MM.1S (cell line): ENCODE measurements at regions not wholly inside any gene's neighbourhood (a gene's known extent, or its start where the extent isn't known, plus 50 kb on each side); places are given as distances from the start of the nearest gene placed in this dataset.

Experiments
- DNase-seq: peaks from one replicate; pipeline ENCODE4 v3.0.0-alpha.2; 2015
- H2AFZ ChIP-seq: fragments of 300-600 bp; sonication (generic); 2 replicates; pipeline ENCODE4 v1.6.0; 2016; ENCODE audit warnings: antibody characterized with exemption, low read length
- H3F3A ChIP-seq: fragments of 300-600 bp; sonication (generic); 2 replicates; pipeline ENCODE4 v1.6.1; 2016; ENCODE audit warnings: mild to moderate bottlenecking, antibody characterized with exemption, low read length, moderate library complexity, mixed read lengths; ENCODE audit not compliant: insufficient read depth
- H3K27ac ChIP-seq: fragments of 300-600 bp; sonication (generic); 2 replicates; pipeline ENCODE4 v1.5.1; 2016; ENCODE audit warnings: mild to moderate bottlenecking, low read length
- H3K27me3 ChIP-seq: fragments of 300-600 bp; sonication (generic); replicated peaks from 2 replicates; pipeline ENCODE4 v1.6.0; 2016; ENCODE audit warnings: low read length; ENCODE audit not compliant: insufficient read depth
- H3K36me3 ChIP-seq: fragments of 300-600 bp; sonication (generic); replicated peaks from 2 replicates; pipeline ENCODE4 v1.6.1; 2016; ENCODE audit warnings: mild to moderate bottlenecking, low read length, mixed read lengths; ENCODE audit not compliant: insufficient read depth
- H3K4me1 ChIP-seq: fragments of 300-600 bp; sonication (generic); 2 replicates; pipeline ENCODE4 v1.6.1; 2016; ENCODE audit warnings: low read length, mixed read lengths
- H3K4me2 ChIP-seq: fragments of 300-600 bp; sonication (generic); 2 replicates; pipeline ENCODE4 v1.6.0; 2016; ENCODE audit warnings: low read depth, low read length
- H3K4me3 ChIP-seq: fragments of 300-600 bp; sonication (generic); 2 replicates; pipeline ENCODE4 v1.5.1; 2016; ENCODE audit warnings: low read length, mixed read lengths
- H3K79me2 ChIP-seq: fragments of 300-600 bp; sonication (generic); 2 replicates; pipeline ENCODE4 v1.6.1; 2016; ENCODE audit warnings: mixed run types, low read length, mixed read lengths
- H3K9ac ChIP-seq: fragments of 300-600 bp; sonication (generic); 2 replicates; pipeline ENCODE4 v1.6.1; 2016; ENCODE audit warnings: low read length, mixed read lengths
- H3K9me2 ChIP-seq: fragments of 300-600 bp; sonication (generic); replicated peaks from 2 replicates; pipeline ENCODE4 v1.6.1; 2016; ENCODE audit warnings: mild to moderate bottlenecking, low read length, mixed read lengths; ENCODE audit not compliant: insufficient read depth
- H3K9me3 ChIP-seq: fragments of 300-600 bp; sonication (generic); replicated peaks from 2 replicates; pipeline ENCODE4 v1.6.1; 2016; ENCODE audit warnings: mild to moderate bottlenecking, low read length, mixed read lengths; ENCODE audit not compliant: insufficient read depth
- H4K20me1 ChIP-seq: fragments of 300-600 bp; sonication (generic); 2 replicates; pipeline ENCODE4 v1.6.1; 2016; ENCODE audit warnings: mild to moderate bottlenecking, low read length, moderate library complexity, mixed read lengths; ENCODE audit not compliant: insufficient read depth
- EZH2 ChIP-seq: fragments of 300-600 bp; sonication (generic); optimal IDR thresholded peaks from 2 replicates; pipeline ENCODE3; 2017; ENCODE audit warnings: low read depth, mild to moderate bottlenecking, antibody characterized with exemption, low read length, mixed read lengths
- EZH2phosphoT487 ChIP-seq: fragments of 300-600 bp; sonication (generic); IDR thresholded peaks from 2 replicates; pipeline ENCODE4 v1.6.1; 2018; ENCODE audit warnings: antibody characterized with exemption, low read length
- TF ChIP-seq, protein P1 (sequence below): fragments of 300-600 bp; sonication (generic); IDR thresholded peaks from 2 replicates; pipeline ENCODE4 v1.5.1; 2016; ENCODE audit warnings: antibody characterized with exemption, low read length, mixed read lengths

DNA sequence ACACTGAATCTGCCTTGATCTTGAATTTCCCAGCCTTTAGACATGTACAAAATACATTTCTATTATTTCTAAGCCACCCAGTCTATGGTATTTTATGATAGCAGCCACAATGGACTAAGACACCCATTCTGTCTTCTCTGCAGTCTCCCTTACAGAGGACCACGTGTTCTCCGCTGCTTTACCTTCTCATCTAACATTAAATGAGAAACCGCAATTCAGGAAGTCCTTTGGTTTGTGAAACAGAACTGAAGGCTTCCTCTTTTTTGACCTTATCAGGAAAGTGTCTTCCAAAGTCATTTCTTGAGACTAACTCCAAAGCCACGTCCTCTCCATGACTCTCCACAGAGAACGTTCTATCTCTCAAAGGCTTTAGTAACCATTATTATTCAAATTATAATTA is 560.1 kb downstream of the OMA1 start:
- Histone ChIP-seq H4K20me1 (no peaks in the 10 kb centered on the region), H3K79me2 (no peaks in the 10 kb centered on the region), H3K9me2 (no peaks in the 10 kb centered on the region), H3F3A (peaks cover 11% of the 10 kb centered on the region), H3K9me3 (no peaks in the 10 kb centered on the region), H3K36me3 (no peaks in the 10 kb centered on the region), H3K27me3 (no peaks in the 10 kb centered on the region), H3K27ac (peak overlapping the region; percentile 56; the same call in 1 of the 2 replicates), H3K4me2 (peak overlapping the region; percentile 46), H3K4me3 (no peak overlapping the region), H2AFZ (no peak overlapping the region), H3K9ac (no peak overlapping the region), H3K4me1 (peaks cover 24% of the 10 kb centered on the region)
- DNase-seq, result peak; percentile 71
- TF ChIP-seq, protein P1, sequence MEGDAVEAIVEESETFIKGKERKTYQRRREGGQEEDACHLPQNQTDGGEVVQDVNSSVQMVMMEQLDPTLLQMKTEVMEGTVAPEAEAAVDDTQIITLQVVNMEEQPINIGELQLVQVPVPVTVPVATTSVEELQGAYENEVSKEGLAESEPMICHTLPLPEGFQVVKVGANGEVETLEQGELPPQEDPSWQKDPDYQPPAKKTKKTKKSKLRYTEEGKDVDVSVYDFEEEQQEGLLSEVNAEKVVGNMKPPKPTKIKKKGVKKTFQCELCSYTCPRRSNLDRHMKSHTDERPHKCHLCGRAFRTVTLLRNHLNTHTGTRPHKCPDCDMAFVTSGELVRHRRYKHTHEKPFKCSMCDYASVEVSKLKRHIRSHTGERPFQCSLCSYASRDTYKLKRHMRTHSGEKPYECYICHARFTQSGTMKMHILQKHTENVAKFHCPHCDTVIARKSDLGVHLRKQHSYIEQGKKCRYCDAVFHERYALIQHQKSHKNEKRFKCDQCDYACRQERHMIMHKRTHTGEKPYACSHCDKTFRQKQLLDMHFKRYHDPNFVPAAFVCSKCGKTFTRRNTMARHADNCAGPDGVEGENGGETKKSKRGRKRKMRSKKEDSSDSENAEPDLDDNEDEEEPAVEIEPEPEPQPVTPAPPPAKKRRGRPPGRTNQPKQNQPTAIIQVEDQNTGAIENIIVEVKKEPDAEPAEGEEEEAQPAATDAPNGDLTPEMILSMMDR, result no peak
- TF ChIP-seq EZH2phosphoT487 (no peak), EZH2 (no peak)

GRCh38 chr1:57984277-57984676 is 560.4 kb upstream of the DAB1 start:
- no peaks in the 10 kb centered on the region for H3K27me3 ChIP-seq
- DNase-seq, result no peak
- peaks cover 24% of the 10 kb centered on the region for H3K4me1 ChIP-seq
- H3F3A ChIP-seq, result peaks cover 11% of the 10 kb centered on the region
- no peak overlapping the region for H2AFZ ChIP-seq
- no peaks in the 10 kb centered on the region for H3K9me3 ChIP-seq
- H3K9me2 ChIP-seq, result no peaks in the 10 kb centered on the region
- H3K9ac ChIP-seq, result no peak overlapping the region
- H3K4me2 ChIP-seq, result no peak overlapping the region
- H3K79me2 ChIP-seq, result no peaks in the 10 kb centered on the region
- no peaks in the 10 kb centered on the region for H4K20me1 ChIP-seq
- no peak overlapping the region for H3K27ac ChIP-seq
- no peak overlapping the region for H3K4me3 ChIP-seq
- no peaks in the 10 kb centered on the region for H3K36me3 ChIP-seq
- TF ChIP-seq EZH2 (no peak), EZH2phosphoT487 (no peak)
- TF ChIP-seq, protein P1, result no peak

DNA sequence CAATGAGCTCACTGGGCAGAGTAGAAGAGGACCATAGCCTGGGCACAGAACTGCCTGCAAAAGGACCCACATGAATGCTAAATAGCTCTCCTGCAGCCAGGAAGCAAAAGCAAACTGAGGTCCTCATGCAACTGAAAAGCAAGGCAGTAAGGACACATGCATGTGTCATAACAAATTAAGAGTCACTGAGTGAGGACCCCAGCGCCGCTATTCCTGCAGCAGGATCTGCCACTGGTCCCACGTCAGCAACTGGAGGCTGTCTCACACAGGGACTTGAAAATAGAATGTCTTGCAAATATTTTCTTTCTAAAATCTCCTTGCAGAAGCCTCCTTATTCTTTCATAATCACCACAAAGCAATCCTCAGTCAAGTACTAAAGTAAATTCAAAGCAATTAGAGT is 559.6 kb upstream of the DAB1 start:
- Histone ChIP-seq H3K79me2 (no peaks in the 10 kb centered on the region), H4K20me1 (no peaks in the 10 kb centered on the region), H3K27me3 (no peaks in the 10 kb centered on the region), H3F3A (peaks cover 11% of the 10 kb centered on the region), H3K9me2 (no peaks in the 10 kb centered on the region), H2AFZ (no peak overlapping the region), H3K4me3 (no peak overlapping the region), H3K4me2 (no peak overlapping the region), H3K9ac (no peak overlapping the region), H3K36me3 (no peaks in the 10 kb centered on the region), H3K4me1 (peaks cover 24% of the 10 kb centered on the region), H3K27ac (no peak overlapping the region), H3K9me3 (no peaks in the 10 kb centered on the region)
- TF ChIP-seq, protein P1, result no peak
- no peak for TF ChIP-seq EZH2
- TF ChIP-seq EZH2phosphoT487, result no peak
- DNase-seq, result no peak
